EL (cell line): ENCODE measurements at regions not wholly inside any gene's neighbourhood (a gene's known extent, or its start where the extent isn't known, plus 50 kb on each side); places are given as distances from the start of the nearest gene placed in this dataset.
A peak's percentile ranks its signal among the peaks of the same experiment; 100 is the strongest.

Experiments
- DNase-seq: peaks from one replicate; pipeline ENCODE4 v3.0.0-alpha.2; 2016

- DNase-seq = no peak
These were observed 713.9 kb upstream of the CDH2 start for GRCh38 chr18:28890791-28891190.

GRCh38 chr18:28884304-28884703, 707.4 kb upstream of the CDH2 start:
- no peak for DNase-seq

GRCh38 chr18:28880856-28881255, 703.9 kb upstream of the CDH2 start:
- no peak for DNase-seq

GRCh38 chr18:28875059-28875458, 698.1 kb upstream of the CDH2 start:
- peak; percentile 23 for DNase-seq

GRCh38 chr18:28863396-28863795, 686.5 kb upstream of the CDH2 start:
- DNase-seq = no peak

DNA sequence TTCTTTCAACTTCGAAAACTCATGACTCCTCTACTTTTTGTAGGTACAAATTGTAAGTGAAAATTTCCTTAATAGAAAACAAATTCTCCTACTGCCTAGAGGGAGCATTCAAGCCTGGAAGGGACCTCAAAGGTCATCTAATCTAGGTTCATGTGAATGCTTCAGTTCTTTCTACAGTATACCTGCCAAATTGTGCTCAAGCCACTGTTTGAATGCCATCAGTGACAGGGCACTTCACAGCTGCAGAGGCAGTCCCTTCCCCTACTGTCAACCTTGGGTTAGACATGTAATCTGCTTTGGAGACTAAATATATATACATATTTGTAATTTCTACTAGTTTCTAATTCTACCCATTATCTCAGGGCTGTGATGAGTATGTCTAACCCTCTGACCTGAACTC, 681.3 kb upstream of the CDH2 start:
- DNase-seq = no peak

DNA sequence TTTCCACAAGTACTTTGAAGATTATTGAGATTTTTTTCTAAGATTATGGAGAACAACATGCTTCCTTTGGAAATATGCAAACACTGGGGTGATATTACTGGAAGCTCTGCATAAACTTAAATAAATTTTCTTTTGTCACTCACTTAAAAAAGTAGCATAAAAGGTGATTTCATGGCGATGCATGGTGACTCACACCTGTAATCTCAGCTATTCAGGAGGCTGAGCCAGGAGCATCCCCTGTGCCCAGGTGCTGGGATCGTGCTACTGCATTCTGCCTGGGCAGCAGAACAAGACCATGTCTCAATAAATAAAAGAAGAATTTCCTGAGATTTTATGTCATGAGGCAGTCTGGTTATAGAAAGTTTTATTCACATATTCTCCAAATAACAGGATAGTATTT, 679.1 kb upstream of the CDH2 start:
- no peak for DNase-seq

DNA sequence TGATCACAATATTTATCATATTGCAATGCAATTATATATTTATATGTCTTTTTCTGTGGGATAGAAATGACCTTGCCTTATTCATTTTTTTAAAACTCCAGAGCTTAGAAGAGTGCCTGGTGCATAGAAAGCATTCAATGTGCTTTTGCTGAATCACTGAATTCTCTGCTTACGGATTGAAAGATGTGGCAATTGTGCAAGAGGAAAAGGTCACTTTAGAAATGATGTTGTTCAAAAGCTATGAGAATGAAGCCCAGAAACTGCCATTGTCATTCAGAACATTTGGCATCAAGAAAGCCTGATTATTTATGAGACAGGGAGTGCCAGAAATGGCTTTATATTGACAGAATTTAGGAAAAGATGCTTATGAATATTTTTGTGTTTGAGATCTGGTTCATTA, 678.6 kb upstream of the CDH2 start:
- DNase-seq = peak; percentile 14

GRCh38 chr18:28854964-28855363, 678.0 kb upstream of the CDH2 start:
- no peak for DNase-seq

DNA sequence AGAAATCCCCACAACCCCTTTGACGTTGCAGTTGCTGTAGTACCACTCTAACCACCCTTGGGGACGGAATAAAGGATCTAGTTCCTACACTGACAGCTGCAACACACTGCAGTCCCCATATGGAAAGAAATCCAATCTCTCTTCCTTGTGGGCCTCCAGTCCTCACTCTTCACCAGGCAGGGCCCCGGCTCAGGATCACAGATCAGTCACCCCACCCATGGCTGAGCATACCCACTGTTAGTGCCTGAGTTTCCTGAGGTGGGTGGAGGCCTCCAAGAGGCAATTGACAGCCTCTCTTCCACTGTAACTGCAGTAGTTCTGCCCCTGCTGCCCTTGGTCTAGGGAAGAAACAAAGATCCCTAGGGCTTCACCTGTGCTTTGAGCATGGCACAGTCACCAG, 670.0 kb upstream of the CDH2 start:
- DNase-seq = no peak

- no peak for DNase-seq
These were observed 660.2 kb upstream of the CDH2 start for GRCh38 chr18:28837100-28837499.

DNA sequence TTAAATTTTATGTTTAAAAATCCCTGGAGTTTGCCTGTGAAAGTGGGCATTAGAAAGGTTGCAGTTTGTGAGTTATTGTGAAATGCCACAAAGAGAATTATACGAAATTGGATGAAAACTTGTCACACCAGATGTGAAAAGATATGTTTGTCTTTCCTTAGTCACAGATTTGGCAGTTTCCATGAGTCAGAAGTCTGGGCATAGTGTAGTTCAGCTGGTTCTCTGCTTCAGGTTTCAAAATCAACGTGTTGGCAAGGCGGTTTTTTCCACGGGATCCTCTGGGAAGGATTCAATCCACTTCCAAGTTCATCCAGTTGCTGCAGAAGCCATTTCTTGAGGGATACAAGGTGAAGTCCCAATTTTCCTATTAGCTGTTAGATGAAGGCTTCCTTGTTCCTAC, 658.0 kb upstream of the CDH2 start:
- peak; percentile 52 for DNase-seq

DNA sequence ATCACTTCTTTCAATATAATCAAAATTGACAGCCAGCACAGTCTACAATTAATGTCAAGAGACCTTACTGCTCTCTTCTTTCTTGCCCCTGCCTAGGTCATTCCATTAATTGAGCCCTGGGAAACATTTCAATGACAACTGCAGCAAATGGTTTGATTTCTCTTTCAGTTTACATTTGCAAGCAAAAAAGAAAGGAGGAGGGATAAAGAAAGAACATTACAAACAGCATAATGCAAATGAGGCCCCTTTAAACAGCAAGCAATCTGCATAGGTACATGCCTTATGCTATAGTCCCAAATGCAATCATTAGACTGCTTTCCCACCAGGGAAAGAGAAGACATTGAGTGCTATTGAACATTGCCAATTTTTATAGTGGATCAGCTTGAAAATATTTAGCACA, 655.0 kb upstream of the CDH2 start:
- DNase-seq = no peak

DNA sequence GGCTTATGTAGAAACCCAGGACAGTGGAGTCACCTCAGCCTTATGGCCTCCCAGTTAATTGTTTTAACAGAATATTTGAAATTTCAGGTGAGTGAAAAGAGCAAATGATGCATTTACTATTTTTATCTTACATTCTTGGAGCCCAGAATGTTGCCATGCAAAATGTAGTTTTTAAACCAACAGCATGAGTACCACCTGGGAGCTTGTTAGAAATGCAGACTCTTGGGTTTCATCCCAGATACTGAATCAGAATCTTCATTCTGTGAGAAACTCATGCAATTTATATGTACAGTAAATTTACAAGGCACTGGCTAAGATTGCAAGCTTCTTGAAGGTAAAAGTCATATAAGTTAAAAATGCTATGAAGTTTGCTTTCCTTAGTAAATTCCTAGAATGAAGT, 654.5 kb upstream of the CDH2 start:
- no peak for DNase-seq

GRCh38 chr18:28826107-28826506, 649.2 kb upstream of the CDH2 start:
- no peak for DNase-seq

DNA sequence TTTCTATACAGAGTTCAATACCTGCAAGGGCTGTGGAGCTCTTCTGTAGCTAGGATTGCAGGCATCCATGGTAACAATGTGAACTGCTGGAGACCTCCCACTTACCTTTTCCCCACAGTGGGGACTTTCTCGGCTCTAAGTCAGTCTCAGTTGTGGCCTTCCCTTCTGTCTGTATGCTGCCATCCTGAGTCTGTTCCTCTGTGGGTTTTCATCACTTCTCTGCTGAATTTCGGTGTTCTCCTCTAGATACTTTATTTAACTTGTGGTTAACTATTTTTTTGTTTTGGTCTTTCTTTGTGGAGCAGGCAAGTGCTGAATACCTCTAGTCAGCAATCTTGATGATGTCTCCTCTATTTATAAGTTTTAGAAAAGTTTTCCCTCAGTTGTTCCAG, 647.2 kb upstream of the CDH2 start:
- DNase-seq = no peak

DNA sequence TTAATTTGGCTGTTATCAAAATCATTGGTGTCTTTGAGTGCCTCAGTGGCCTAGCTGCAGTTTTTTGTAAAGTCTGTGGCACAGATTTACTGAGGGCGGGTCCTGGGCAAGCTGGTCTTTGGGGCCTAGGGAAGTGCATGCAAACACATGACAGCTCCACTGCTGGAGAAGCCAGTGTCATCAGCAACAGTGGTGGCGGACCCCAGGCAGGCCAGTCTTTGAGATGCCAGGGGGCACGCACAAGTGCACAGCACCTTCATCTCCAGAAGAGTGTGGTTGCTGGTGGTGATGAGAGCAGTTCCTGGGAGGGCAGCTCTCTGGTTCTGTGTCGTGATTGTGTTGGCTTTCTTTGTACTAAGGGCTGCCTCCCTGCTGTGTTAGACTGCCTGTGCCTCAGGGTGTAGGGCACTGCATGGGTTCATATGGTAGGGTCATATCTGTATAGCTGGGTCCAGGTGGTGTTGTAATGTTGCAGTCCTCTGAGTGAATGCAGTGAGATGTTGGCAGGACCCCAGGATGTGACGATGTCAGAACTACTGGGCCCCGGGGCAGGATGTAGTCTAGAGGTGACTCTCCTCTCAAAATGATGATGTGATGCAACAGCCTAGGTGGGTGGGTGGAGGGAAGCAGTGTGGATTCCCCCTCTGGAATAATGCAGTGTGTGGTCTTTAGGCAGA, 646.7 kb upstream of the CDH2 start:
- peak; percentile 48 for DNase-seq

DNA sequence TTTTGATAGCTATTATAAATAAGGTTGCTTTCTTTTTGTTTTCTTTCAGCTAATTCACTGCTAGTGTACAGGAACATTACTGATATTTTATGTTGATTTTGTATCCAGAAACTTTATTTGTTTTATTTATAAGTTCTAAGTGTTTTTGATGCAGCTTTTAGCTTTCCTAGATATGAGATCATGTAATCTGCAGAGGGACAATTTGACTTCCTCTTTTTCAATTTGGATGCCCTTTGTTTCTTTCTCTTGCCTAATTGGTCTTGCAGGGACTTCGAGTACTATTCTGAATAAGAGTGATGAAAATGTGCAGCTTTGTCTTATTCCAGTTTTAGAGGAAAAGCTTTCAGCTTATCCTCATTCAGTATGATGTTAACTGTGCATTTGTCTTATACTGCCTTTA, 643.4 kb upstream of the CDH2 start:
- DNase-seq = no peak

DNA sequence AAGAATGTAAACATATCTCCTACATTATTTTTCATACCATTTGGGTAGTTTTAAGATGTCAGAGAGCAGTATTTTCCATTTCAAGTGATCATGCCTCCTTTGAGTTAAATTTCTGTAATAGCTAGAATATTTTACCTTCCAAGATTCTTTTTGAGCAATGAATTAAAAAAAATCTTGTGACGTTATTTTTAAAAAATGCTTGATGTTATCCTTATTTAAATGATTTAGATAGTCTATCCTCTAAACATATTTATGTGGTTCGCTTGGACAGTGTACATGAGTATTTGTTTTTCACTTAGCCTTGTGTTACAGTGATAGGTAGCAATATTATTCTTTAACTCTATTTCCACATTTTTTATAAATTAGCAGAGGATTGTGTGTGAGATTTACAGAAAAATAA, 639.2 kb upstream of the CDH2 start:
- DNase-seq = no peak

DNA sequence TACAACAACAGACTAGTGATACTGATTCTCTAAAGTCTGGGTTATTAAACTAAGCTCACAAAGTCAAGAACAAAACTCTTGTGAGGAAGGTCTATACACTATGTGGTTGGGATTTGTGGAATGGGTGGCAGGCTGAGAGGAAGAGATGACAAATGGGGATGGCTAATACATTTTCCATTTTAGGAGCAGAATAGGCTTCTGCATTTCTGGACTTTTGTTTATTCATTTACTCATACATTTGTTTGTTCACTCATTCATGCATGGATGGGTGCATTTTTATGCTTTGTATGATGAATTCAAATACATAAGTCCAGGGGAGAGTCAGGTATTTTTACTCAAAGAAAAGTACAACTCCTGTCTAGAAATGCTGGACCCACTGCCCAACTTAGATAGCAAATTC, 637.4 kb upstream of the CDH2 start:
- no peak for DNase-seq

DNA sequence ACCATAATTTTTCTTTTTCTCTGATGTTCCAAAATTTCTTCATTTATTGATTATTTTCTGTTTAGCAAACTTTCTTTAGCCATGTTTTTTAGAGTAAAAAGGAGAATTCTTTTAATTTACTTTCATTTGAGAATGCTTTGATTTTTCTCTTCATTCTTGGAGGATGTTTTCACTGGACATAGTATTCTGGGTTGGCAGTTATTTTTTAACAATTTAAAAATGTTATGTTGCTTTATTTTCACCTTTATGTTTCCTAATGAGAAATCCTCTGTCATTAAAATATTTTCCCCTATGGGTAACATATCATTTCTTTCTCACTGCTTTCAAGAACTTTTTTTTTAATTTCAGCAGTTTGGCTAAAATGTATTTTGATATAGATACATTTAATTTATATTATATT, 631.4 kb upstream of the CDH2 start:
- DNase-seq = no peak

GRCh38 chr18:28805491-28805890, 628.6 kb upstream of the CDH2 start:
- no peak for DNase-seq

- DNase-seq = no peak
These were observed 627.7 kb upstream of the CDH2 start for GRCh38 chr18:28804512-28805202.

GRCh38 chr18:28802546-28802945, 625.6 kb upstream of the CDH2 start:
- peak; percentile 64 for DNase-seq

- DNase-seq = no peak
These were observed 624.9 kb upstream of the CDH2 start for GRCh38 chr18:28801876-28802275.
